HPDE6-E6E7 (cell line): ENCODE measurements at regions not wholly inside any gene's neighbourhood (a gene's known extent, or its start where the extent isn't known, plus 50 kb on each side); places are given as distances from the start of the nearest gene placed in this dataset.
"Not testable (repeated sequence)": the region's sequence is repeated elsewhere in the genome, so short reads cannot be mapped to it uniquely, and the experiment has no call there.

Experiments used
- DNase-seq: peaks from one replicate; pipeline ENCODE4 v3.0.0; 2011; ENCODE audit warnings: missing footprints; ENCODE audit errors: extremely low spot score

DNA sequence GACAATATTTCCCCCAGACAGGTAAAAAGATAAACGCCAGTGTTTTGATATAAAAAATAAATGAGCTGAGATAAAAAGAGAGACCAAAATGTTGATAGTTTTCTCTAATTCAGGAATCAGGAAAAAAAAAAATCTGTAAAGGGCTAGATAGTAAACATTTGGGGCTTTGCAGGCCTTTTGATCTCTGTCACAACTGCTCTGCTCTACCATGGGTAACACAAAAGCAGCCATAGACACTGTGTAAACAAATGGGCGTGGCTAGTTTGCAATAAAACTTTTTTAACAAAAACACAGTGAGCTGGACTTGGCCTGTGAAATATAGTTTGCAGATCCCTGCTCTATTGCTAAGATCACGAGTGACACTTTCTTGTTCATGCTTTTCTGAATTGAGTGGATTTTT is 219.1 kb upstream of the STXBP5 start:
- DNase-seq = no peak

DNA sequence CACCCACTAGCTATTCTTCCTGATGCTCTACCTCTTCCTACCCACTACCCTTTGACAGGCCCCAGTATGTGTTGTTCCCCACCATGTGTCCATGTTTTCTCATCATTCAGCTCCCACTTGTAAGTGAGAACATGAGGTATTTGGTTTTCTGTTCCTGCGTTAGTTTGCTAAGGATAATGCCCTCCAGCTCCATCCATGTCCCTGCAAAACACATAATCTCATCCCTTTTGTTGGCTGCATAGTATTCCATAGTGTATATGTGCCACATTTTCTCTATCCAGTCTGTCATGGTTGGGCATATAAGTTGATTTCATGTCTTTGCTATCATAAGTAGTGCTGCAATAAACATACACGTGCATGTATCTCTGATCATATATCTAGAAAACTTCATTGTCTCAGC is 218.3 kb upstream of the STXBP5 start:
- no peak for DNase-seq

DNA sequence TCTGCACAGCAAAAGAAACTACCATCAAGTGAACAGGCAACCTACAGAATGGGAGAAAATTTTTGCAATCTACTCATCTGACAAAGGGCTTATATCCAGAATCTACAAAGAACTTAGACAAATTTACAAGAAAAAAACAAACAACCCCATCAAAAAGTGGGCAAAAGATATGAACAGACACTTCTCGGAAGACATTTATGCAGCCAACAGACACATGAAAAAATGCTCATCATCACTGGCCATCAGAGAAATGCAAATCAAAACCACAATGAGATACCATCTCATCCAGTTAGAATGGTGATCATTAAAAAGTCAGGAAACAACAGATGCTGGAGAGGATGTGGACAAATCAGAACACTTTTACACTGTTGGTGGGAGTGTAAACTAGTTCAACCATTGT is 216.3 kb upstream of the STXBP5 start:
- DNase-seq = not testable (repeated sequence)

DNA sequence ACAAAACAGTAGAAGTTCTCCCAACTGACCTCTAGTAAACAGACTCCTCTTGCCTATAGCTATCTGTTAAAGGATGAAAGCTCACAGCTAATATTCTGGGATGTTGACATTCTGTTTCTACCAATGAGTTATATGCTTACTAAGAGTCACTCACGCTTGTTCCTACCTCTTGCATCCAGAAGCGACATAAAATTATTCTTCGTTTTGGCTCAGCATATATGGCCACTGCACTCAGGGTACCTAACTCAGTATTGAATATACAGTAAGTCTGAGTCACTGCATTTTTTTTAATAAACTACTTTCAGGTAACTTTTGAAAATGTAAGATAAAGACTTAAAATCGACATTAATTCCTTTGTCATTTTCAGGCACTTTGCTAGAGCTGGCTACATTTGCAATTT is 214.4 kb upstream of the STXBP5 start:
- no peak for DNase-seq

DNA sequence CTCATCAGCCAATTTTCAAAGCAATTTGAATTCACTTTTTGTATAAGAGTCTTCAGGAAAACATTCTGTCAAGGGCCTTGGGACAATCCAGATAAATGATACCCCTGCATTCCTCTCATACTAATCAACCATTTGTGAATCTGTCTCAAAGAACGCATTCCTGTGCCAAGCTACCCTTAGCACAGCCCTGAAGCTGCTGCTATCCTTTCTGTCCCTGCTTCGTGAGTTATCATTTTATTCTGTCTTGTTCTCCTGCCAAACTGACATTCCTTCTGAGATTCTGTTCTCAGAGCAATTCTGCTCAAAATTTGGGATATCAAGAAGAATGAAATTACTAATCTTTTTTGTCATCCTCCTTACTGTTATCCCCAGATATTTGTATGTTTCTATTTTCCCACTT is 213.9 kb upstream of the STXBP5 start:
- DNase-seq = no peak

DNA sequence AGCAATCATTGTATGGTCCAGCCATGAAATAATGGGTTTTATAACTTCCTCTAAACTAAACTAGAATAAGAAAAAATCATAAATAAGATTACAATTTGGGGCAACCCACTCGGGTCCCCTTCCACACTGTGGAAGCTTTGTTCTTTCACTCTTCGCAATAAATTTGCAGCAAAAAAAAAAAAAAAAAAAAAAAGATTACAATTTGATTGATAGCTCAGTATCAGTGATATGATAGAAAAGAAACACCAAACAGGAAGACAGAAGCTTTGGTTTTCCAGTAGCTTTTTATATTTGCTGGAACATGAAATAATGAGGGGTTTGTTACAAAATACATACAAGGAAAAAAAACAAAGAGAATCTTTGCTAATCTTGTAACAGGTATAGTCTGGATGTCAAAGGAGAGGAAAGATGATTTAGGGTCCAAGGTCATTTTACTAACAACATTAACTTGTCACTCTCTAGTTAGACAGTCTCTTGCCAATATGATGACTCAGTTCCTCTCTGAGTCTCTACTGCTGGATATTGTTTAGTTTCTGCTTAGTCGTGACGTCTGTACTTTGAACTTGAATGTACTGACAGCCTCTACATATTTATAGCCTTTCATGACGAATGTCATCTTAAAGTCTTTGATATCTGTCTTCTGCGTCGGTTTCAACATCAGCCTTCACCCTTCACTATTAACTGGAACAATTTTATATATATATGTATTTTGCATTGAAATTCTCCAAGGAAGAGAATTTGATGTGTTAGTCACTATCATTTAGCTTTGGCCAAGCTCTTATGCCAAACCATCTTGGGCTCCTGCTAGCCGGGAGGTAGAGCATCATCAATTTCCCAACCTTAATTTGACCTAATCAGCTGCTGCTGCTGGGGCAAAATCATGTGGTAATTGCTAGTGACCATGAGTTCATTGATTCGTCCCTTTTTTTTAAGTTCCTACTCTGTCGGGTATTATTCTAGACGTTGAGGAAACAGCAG is 213.1 kb upstream of the STXBP5 start:
- no peak for DNase-seq

DNA sequence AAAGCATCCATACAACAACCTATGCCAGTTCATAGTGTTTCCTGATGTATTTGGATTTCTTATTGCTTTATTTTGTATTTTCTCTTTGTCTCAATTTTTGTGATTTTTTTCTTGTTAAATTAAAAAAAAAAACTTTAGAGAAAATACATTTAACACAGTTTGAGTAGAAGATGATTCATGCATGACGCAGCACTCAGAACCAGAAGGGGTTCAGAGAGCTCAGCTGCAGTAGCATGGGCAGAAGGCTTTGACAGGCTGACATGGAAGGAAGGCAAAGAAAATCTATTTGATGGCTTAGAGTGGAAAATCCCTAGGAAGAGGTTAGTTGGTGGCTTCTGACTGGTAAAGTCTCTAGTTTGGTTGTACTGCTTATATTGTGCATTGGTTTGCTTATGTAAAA is 207.2 kb upstream of the STXBP5 start:
- DNase-seq = peak; percentile 14

DNA sequence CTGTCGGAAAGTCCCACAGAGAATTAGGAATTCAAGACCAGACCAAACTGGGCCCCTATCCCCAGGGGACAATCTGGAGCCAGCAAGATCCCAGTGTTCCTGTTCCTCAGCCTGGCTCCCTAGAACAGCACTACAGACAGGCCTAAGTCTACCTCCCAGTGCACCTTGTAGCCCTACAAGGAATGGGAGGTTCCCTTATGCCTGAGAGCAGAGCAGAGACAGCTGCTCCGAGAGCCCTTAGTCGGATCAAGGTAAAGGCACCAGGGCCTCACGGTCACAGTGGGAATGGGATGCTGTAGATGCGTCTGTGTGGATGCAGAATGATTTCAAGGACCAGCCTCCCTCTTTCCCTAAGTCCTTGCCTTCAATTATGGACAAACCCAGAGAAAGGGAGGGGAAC is 204.5 kb upstream of the STXBP5 start:
- no peak for DNase-seq

DNA sequence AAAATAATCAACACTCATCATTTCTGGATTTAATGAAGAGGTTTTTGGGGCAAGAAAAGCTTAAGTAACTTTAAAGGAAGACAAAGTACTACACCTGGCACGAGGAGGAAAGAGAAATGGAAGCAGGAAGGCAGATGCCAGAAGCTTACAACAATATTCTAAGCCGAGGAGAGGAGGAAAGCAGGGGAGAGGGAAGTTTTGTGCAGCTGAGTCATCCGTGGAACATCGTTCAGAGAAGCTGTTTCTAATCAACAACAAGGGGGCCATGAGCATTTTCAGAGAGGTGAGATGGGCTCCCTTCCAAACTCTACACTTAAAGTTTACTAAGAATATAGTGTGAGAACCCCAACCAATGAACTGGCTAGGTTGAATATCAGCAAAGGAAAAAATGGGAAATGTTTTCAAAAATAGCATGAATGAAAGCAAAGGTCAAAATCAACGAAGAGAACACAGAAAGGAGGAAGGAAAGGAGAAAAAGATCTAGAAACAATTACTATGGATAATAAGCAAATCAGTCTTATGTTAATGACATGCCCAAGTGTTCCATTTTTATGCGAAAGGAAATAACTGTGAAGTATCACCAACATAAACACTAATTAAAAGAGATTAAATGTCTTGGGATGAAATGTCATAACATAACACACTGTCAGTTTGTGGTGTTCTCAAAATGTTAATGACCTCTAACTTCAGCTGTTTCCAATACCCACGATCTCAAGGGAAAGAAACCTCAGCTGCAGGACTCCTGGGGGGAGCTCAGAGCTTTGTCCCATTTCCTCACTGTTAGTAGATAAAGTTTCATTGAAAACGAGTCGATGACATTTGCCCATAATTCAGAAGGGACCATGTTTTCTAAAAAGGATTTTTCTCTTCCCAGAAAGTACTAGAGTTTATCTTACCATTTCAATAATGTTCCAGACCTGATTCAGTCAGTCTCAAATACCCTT is 203.4 kb upstream of the STXBP5 start:
- DNase-seq = no peak

DNA sequence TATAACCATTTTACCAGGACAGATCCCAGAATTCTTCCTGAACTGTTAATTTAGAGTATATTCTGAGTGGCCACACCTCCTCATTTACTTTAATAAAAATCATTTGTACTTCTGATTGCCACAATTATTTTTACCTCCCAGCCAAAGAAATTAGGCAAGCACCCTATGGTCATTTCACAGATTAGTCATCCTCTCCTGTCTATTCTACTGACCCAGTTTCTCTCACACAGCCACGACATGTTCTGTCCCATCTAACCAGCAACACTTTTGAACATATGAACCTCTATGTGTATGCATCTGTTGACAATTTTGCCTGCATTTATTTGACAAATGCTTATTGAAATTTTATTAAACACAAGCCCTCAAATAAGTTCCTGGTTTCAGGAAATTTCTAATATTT is 202.6 kb upstream of the STXBP5 start:
- DNase-seq = no peak

DNA sequence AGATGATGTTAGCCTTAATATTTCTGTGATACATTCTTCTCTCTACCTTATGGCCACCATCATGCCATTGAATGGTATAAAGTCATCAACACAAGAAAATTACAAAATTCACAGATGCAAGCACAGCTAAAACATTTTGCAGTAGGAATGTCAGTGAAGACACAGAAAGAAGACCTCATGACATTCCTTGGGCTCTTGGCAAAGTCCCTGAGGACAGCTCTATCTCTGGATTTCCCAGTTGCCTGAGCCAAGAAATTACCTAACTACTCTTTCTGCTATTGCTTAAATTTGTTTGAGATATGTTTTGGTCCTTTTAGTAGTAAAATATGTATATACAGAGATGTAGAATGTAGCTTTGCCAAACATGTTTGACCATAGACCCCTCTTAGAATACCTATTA is 201.0 kb upstream of the STXBP5 start:
- no peak for DNase-seq

DNA sequence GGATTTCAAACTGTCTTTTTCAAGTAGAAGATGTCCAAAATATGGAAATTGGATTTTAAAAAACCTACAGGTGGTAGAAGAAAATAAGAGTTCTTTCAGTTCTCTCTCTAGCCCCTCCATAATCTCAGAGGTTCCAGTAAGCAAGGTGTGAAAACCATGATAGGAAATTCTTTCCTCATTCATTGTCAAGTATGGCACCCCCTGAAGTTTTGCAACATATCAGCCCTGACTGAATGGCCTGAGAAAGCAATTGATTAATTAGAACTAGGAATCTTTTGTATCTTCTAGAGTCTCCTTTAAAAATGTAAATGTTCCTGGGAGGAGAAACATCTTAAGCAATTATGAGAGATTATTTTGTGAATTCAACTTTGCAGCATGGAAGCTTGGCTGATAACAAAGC is 198.7 kb upstream of the STXBP5 start:
- no peak for DNase-seq

DNA sequence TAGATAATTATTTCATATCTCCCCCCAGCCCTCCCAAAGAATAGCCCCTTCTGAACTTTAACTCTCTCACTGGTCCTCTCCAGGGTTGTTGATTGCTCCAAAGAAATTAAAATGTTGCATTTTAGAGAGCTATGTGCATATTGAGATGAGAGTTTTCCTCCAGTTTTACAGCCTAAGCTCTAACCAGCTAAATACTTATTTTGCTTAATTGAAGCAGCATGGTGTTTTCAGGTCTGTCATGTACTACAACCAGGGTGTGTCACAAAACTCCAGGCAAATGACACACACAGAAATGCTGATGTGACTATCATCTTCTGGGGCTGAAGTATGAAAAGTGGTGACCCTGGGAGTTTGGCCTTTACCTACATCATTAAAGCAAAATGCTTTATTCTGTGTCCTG is 196.8 kb upstream of the STXBP5 start:
- DNase-seq = no peak

DNA sequence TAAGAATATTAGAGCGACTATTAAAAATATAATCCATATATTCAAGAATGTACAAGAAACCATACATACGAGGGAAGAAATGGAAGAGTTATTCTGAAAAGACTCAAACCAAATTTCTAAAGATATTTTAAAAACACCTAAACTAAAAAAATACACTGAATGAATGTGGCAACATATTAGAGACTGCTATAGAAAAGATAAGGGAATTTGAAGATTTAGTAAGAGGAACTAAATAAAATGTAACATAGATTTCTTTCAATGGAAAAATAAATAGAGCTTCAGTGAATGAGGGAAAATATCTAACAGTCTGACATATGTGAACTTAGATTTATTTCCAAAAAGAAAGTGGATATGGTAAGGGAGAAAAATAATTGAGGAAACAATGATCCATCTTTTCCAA is 194.9 kb upstream of the STXBP5 start:
- no peak for DNase-seq

DNA sequence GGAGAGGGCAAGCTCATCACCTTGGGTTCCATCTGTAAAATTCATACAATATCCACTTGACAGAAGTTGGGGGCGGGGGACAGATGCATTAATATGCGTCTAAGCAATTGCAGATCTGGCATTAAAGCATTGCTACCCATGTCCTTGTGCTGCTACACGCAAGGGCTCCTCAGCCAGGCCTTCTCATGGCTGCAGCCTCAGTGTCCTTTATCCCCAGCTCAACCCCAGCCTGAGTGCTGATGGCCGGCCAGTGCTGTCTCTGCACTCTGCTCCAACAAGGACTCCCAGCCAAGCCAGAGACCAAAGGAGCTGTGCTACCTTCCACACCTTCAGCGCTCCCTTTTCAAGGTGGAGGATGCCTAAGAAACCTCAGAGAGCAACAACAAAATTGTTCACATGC is 188.5 kb upstream of the STXBP5 start:
- no peak for DNase-seq

DNA sequence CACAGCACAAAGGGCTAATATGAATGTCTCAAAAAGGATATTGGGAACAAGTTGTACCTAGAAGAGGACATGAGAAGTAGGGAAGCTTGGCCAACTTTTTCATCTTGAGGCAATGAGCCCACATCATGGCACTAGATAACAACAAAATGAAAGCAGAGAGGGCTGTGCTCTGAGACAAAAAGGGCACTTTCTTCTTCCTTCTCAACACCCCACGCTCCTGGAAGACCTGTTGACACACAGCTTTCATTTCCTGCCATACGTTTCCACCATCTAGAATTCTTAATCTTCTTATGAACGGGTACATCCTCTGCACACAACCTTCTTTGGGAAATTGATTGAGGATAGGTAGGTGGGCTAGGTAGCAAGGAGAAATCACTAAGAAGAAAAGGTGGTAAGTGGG is 187.8 kb upstream of the STXBP5 start:
- no peak for DNase-seq

DNA sequence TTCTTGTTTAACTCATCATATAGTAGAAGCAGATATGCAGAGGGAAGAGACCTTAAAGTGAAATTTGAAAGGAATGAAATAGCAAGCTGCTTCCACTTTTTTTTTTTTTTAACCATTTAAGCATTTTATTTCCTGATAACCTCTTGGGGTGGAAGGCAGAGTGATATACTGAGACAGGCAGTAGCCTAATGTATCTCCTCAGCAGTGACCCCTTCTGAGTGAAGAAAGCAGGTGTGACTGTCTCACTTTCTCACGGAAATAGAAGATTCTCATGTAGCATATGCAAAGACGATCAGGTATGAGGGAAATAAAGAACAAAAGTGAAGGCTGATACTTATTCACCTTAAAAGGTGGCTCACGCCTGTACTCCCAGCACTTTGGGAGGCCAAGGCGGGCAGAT is 187.1 kb upstream of the STXBP5 start:
- DNase-seq = no peak

DNA sequence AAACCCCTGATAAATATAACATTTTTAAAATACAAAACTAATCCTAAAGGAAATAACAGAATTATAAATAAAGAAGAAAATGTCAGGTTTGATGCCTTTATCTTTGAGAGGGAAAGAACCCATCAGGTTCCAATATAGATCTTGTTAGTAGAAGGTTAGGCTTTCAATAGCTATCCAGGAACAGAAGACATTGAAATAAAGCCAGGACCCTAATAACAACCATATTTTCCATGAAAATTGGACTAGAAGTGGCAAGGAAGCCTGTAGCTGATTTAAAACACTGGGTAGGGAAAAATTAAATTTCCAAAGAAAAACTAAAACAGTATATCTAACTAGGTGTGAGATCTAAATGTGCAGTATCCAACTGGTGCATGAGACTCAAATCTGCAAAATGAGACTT is 185.2 kb upstream of the STXBP5 start:
- DNase-seq = no peak

DNA sequence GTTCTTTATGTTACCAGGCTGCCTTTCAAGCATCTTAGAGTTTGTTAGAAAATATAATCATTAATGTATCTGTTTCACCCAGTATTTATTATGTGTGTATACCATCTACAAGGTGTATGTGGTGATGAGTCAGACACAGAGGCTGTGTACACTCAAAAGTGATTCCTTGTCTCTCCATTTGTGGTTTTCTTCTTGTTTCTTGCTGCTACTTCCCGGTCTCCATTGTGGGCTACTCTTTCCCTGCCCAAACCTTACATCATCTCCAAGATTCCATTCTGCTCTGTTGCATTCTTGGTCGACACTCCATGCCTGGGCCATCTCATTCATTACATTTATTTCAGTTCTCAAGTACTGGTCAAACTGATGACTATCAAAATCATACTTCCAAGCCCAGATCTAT is 182.2 kb upstream of the STXBP5 start:
- DNase-seq = no peak

DNA sequence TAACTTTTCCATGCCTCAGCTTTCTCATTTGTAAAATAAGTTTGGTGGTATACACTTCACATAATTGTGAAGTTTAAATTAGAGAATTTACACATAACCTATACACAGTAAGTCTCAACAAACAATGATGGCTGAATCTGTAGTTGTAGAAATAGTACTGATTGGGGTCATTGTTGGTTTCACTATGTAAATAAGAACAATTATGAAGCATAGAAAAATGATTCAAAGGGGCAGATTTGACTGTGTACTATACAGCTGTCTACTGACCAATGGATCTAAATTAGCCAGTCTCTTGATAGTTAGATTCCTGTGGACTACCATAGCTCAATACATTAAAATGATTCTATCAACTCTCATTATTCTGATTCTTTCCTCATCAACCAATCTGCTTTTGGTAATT is 181.1 kb upstream of the STXBP5 start:
- DNase-seq = no peak

DNA sequence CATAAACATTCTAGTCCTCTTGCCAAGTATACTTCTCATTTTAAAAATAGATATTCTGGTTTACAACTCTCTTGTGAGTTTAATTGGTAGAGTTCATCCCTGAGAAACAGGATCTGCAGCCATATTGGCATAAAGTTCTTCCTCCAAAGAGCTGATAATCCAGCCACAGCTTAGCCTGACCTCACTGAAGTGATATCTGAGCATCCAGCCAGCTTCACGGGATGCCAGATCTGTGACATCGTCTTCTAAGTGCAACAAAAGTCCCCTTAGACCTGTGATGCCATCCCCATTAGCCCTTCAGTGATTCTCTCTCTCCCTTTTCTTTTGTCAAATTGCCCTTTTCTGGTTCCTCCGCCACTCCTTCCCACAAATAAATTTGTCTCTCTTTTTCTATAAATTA is 180.6 kb upstream of the STXBP5 start:
- DNase-seq = no peak

DNA sequence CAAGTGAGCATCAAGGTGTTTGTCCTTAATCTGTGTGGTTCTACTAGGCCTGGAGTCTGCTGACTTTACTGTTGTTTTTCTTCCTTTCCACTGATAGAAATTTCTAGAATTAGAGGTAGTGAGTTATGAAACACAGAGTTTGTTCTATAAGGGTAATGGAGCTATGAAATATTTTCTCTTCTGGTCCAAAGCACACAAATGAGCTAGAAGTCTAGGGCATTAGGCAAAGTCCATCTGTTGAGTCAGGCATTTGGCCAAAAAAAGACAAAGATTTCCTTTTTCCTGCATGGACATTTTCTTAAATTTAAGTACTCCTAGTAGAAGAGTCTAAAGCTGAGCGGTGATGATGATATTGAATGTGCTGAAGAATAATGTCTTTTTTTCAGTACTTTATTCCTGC is 174.3 kb upstream of the STXBP5 start:
- DNase-seq = no peak

DNA sequence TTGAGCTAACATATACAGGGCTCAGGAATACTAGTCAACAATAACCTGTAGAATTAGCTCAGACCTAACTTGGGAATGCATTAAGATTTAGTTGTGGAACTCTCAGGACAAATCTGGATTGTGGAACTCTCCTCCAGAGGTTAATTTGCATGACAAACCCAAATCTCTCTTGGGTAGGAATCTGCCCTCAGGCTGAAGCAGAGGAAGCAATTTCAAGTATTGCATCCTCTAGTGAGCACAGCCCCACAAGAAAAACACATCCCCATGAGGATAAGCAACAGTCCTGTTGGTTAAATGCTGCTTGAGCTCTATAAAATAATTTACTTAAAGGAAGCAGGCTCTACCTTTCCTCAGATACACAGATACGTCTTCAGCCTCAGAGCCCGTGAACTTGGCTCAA is 170.9 kb upstream of the STXBP5 start:
- no peak for DNase-seq
